Skin epidermis (tissue), 12 donors: ENCODE measurements at regions not wholly inside any gene's neighbourhood (a gene's known extent, or its start where the extent isn't known, plus 50 kb on each side); places are given as distances from the start of the nearest gene placed in this dataset.
"Not testable (repeated sequence)": the region's sequence is repeated elsewhere in the genome, so short reads cannot be mapped to it uniquely, and the experiment has no call there.

Experiments used
- H3K27ac ChIP-seq, 21 experiments: fragments of 200-600 bp; sonication (generic) in 11 of 21; one replicate each; pipeline ENCODE4 v1.5.0; 2020; ENCODE audit warnings: mild to moderate bottlenecking in 3 of 21, inconsistent platforms in 2 of 21, moderate library complexity in 2 of 21
- H3K4me3 ChIP-seq, 7 experiments: fragments of 200-600 bp; sonication (generic) in 2 of 7; one replicate each; pipeline ENCODE4 v1.5.0; 2020; ENCODE audit warnings: inconsistent platforms in 2 of 7, mild to moderate bottlenecking in 2 of 7, moderate library complexity in 1 of 7

GRCh38 chr5:86108825-86109224 lies 508.9 kb upstream of the COX7C start:
- H3K4me3 ChIP-seq, result no peak overlapping the region

GRCh38 chr5:86112249-86112648 lies 505.5 kb upstream of the COX7C start:
- H3K4me3 ChIP-seq, result no peak overlapping the region
- H3K27ac ChIP-seq, result no peak overlapping the region

More at GRCh38 chr5:86108825-86109224, 508.9 kb upstream of the COX7C start:
- H3K27ac ChIP-seq, result no peak overlapping the region

GRCh38 chr5:86115164-86115563 lies 502.6 kb upstream of the COX7C start:
- Histone ChIP-seq H3K4me3 (no peak overlapping the region), H3K27ac (no peak overlapping the region)

GRCh38 chr5:86118542-86118941 lies 499.2 kb upstream of the COX7C start:
- no peak overlapping the region for H3K27ac ChIP-seq
- H3K4me3 ChIP-seq, result no peak overlapping the region

- H3K27ac ChIP-seq, result no peak overlapping the region
- no peak overlapping the region for H3K4me3 ChIP-seq
Observed at GRCh38 chr5:86124333-86124732, 493.4 kb upstream of the COX7C start.

DNA sequence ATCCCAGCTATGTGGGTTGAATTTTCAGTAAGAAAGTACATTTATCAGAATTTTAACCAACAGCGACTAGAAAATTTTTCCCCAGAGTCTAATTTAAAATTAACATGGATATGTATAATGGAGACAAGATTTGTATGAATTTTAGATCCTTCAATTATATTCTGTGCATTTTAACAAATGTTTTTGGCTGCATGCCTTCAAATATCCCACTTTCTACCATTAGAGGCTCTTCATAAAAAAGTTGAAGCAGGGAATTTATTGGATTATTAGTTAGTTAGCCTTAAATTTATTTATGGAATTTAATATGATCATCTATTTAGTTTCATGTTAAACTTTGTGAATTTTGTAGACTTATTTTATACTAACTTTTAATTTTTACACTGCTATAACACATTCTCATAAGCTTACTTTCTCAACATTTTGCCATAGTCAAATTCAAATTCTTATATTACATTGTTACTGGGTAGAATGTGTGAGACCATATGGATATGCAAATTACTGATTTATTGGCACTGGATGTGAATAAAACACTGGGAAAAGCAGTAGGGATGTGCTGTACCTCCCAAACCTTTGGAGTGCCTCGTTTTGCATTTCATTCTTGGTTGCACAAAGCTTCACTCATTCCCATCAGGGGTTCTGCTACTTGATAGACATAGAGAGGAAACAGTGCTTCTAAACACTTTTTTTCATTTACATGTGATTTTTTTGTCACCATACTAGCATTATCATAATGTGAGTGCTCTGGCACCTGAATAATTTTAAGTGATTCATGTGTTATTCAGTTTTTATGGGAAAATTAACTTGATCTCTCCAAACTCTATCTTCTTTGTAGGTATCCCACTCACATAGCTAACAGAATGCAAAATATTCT lies 491.8 kb upstream of the COX7C start:
- Histone ChIP-seq H3K27ac (no peak overlapping the region), H3K4me3 (no peak overlapping the region)

GRCh38 chr5:86127696-86128095 lies 490.0 kb upstream of the COX7C start:
- H3K4me3 ChIP-seq, result no peak overlapping the region

DNA sequence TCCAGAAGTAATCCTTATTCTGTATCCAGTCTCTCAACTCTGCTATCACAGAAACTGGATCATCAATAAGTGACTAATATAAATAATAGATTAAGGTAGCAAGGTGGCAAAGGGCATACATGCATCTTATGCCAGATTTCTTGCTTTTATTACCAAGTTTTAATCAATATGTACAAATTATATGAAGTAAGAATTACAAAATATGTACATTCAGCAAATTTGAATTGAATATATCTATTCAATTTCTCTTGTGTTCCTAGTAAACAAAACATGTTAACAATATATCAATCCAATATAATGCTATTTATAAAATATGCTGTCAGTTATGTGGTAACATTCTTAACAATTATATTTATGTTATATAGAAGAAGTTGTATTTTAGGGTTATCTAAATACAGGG lies 488.7 kb upstream of the COX7C start:
- Histone ChIP-seq H3K4me3 (no peak overlapping the region), H3K27ac (no peak overlapping the region)

More at GRCh38 chr5:86127696-86128095, 490.0 kb upstream of the COX7C start:
- no peak overlapping the region for H3K27ac ChIP-seq

DNA sequence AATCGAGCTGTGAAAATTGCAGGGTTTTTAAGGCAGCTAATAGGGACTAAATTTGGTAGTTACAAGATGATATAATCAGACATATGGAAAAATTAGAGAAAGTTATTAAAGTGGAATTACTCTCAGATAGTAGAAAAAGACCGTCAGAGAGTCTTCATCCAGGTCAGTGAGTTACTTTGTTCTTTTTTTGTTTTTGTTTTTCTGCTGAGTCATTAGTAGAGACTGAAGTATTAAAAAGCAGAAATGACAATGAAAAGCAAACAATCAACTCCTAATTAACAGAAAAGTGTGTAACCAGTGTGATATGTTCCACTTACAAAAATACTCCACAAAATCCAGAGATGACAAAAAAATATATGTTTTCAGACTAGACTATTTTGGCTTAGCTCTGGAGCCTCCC lies 480.4 kb upstream of the COX7C start:
- Histone ChIP-seq H3K4me3 (no peak overlapping the region), H3K27ac (no peak overlapping the region)

DNA sequence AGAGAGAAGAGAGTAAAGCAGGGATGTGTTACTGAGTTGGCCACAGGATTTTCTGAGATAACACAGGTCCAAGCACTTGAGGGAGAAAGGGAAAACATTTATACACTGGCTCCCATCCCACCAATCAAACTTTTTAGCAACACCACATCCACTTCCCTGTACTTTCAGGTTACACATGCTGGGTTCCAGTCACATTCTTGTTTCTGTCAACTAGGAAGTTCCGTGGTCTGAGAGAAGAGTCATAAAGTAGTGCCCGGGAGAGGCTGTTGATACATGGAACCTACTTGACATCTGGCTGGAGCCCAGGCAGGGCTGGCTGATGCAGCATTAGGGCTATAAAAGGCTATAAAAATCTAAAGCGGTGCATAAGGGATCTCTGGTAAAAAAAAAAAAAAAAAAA lies 473.9 kb upstream of the COX7C start:
- Histone ChIP-seq H3K27ac (no peak overlapping the region), H3K4me3 (no peak overlapping the region)

GRCh38 chr5:86152988-86153560 lies 464.7 kb upstream of the COX7C start:
- H3K27ac ChIP-seq, result no peak overlapping the region
- no peak overlapping the region for H3K4me3 ChIP-seq

DNA sequence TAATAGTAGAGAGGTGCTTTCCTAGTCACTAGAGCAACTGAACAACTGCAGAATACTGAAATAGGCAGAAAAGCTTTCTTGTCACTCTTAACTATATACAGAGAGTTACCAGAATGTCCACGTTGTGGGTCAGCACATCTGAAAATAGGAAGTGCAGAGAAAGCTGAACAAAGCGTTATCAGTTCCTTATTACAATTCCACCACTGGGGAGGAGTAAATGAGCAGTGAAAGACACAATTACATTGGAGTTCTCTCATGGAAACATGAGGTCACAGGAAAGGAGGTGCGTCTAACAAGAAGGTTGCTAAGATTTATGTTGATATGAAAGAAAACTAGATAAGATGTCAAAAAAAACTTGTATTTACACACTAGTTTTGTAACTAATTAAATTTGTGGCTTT lies 461.9 kb upstream of the COX7C start:
- Histone ChIP-seq H3K4me3 (no peak overlapping the region), H3K27ac (no peak overlapping the region)

GRCh38 chr5:86170194-86170593 lies 447.5 kb upstream of the COX7C start:
- no peak overlapping the region for H3K27ac ChIP-seq
- no peak overlapping the region for H3K4me3 ChIP-seq

DNA sequence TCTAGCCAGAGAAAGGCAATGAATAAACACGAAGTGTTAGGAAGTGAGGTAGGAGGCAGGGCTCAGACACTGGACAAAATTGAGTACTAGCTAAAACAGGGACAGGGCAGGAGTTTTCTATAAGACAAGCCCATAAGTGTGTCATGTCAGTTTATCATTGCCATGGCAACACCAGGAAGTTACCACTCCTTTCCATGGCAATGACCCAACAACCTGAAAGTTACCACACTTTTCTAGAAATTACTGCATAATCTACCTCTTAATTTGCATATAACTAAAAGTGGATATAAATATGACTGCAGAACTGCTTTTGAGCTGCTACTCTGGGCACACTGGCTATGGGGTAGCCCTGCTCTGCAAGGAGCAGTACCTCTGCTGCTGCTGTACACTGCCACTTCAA lies 442.5 kb upstream of the COX7C start:
- H3K27ac ChIP-seq, result no peak overlapping the region
- H3K4me3 ChIP-seq, result no peak overlapping the region

- H3K4me3 ChIP-seq, result no peak overlapping the region
- no peak overlapping the region for H3K27ac ChIP-seq
Observed at GRCh38 chr5:86199287-86199686, 418.5 kb upstream of the COX7C start.

GRCh38 chr5:86228147-86228546 lies 389.6 kb upstream of the COX7C start:
- no peak overlapping the region for H3K27ac ChIP-seq
- H3K4me3 ChIP-seq, result no peak overlapping the region

DNA sequence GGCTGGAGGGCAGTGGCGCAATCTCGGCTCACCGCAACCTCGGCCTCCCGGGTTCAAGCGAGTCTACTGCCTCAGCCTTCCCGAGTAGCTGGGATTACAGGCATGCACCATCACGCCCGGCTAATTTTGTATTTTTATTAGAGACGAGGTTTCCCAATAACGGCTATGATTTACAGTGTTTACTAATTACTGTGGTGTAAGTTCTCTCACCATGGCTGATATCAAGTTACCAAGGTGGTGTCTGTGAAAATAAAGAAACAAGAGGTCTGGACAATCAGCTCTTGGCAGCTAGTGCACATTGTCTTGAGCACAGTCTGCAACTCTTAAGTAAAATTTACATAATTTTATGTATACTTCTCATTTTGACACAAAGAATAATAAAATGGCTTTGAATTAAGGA lies 385.5 kb upstream of the COX7C start:
- Histone ChIP-seq H3K4me3 (no peak overlapping the region), H3K27ac (no peak overlapping the region)

DNA sequence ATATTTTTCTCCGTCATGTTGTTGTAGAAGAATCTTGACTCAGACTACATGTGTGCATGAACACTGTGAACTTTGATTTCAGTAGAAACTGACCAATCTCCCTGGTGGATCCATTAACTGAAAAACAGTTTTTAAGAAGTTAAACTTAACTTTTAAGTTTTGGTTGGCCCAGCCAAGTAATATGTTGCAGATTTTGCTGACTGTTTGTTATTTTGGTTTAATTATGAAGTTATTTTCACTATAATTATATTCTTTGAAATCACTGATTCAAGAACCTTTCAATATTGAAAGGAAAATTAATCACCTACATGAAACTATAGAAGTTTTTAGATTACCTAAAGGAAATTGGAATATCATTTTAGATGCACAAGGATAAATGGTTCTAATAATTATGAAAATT lies 373.6 kb upstream of the COX7C start:
- no peak overlapping the region for H3K4me3 ChIP-seq

DNA sequence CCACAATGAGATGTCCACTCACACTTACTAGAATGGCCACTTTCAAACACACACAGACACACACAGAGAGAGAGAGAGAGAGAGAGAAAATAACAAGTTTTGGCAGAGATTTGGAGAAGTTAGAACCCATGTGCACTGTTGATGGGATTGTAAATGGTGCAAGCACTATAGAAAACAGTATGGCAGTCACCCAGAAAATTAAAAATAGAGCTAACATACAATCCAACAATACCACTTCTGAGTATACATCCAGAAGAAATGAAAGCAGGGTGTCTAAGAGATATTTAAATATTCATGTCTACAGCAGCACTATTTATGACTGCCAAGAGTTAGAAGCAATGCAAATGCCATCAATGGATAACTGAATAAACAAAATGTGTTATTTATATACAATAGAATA lies 359.9 kb upstream of the COX7C start:
- Histone ChIP-seq H3K4me3 (no peak overlapping the region), H3K27ac (no peak overlapping the region)

More for the DNA sequence above, 373.6 kb upstream of the COX7C start:
- H3K27ac ChIP-seq, result no peak overlapping the region

DNA sequence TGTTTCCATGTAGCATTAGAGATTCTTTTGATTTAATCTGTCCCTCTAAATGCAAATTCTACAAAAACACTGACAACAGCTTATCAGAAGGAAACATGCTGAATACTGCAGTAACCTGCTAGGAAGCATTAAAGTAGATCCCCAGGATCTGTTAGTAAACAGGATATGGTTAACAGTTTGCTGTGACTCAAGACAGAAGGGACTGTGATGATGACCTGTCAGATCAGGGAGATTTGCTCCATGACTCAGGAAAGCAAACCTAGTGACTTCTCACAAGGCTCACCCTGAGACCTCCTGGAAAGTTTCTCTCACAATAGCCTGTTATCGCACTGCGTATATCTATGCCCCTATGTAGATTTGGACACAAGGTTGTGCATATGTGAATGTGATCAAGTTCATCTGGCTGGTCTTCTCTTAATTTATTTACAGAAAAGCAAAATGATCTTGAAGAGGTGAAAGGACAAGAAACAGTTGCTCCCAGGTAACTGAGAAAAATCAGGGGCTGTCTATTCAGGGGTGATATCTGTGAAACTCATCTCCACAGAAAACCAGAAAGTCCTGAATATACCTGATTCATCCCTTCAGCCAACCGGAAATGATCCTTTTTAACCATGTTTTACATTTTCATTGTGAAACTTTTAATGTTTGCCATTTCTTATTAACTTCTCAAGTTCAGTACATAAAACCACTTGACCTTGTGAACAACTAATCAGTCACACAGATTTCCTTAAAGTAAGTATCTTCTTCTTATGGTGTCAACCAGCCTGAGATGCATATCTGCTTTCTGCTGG lies 333.1 kb upstream of the COX7C start:
- H3K4me3 ChIP-seq, H3K27ac ChIP-seq: not testable (repeated sequence)

DNA sequence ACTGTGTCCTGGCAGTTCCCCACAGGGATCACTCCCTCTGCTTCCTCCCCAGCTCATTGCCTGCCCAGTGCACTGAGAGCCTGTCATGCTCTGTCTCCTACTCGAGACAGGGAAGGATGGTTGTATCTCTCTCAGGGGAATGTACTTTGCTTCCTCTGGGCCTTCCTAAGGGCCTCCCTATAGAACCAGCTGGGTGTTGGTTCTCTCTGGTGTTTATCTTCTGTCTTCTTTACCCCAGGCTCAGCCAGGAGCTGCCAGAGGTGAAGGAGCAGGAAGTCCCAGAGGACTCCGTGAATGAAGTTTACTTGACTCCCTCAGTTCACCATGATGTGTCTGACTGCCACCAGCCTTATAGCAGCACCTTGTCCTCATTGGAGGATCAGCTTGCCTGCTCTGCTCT lies 330.3 kb upstream of the COX7C start:
- not testable (repeated sequence) for H3K4me3 ChIP-seq, H3K27ac ChIP-seq
